Endothelial cell of umbilical vein (primary cell): ENCODE measurements at regions not wholly inside any gene's neighbourhood (a gene's known extent, or its start where the extent isn't known, plus 50 kb on each side); places are given as distances from the start of the nearest gene placed in this dataset.

ENCODE experiments used
- BruUV-seq: library from RNA; stranded (reverse); fragments of 400-500 nt; replicated peaks from 2 replicates; lab custom pipeline; 2021; lab: Mats Ljungman, UMichigan
- CTCF ChIA-PET: fragments of 300-600, 350-600 bp; sonication (Branson Sonifier 250); formaldehyde crosslinking; loops from one replicate; lab custom pipeline; 2021; ENCODE audit warnings: antibody characterized with exemption, inconsistent platforms; lab: Charles Lee
- POLR2A ChIA-PET: fragments of 300-600, 350-600 bp; sonication (Branson Sonifier 250); formaldehyde crosslinking; loops from one replicate; lab custom pipeline; 2021; ENCODE audit warnings: antibody characterized with exemption, inconsistent platforms; lab: Charles Lee
- DNase-seq: peaks from one replicate; pipeline ENCODE4 v3.0.0-alpha.2; 2011; ENCODE audit warnings: low read depth, low spot score
- FAIRE-seq: peaks from 2 replicates; lab custom pipeline; 2011; peaks lifted over from hg19 to GRCh38; lab: Jason Lieb, UNC
- H2AFZ ChIP-seq: 2 replicates; pipeline ENCODE4 v1.6.0; 2012; ENCODE audit warnings: low read depth, low read length, control low read depth, inconsistent platforms
- H3K27ac ChIP-seq: 2 replicates; pipeline ENCODE4 v1.5.1; 2011; ENCODE audit warnings: low read depth, mild to moderate bottlenecking, control low read depth, low read length, moderate library complexity; ENCODE audit not compliant: insufficient read depth
- H3K27me3 ChIP-seq, 2 experiments: 2 replicates each; pipeline versions ENCODE4 v1.6.0 to v1.6.1; 2011; ENCODE audit warnings: low read length in 2 of 2, mixed read lengths in 1 of 2; ENCODE audit not compliant: control insufficient read depth in 2 of 2, insufficient read depth in 2 of 2
- H3K36me3 ChIP-seq, 2 experiments: 2 replicates in 1 of 2; 3 replicates in 1 of 2; pipeline ENCODE4 v1.5.1; 2011; ENCODE audit warnings: low read length in 2 of 2, mild to moderate bottlenecking in 1 of 2, moderate library complexity in 1 of 2; ENCODE audit not compliant: control insufficient read depth in 2 of 2, insufficient read depth in 2 of 2; ENCODE audit errors: extremely low read depth in 1 of 2
- H3K4me1 ChIP-seq: 3 replicates; pipeline ENCODE4 v1.5.1; 2011; ENCODE audit warnings: mild to moderate bottlenecking, low read length; ENCODE audit not compliant: control insufficient read depth, insufficient read depth; ENCODE audit errors: extremely low read depth
- H3K4me2 ChIP-seq: 2 replicates; pipeline ENCODE4 v1.6.1; 2011; ENCODE audit warnings: low read length, control low read depth, mixed read lengths; ENCODE audit not compliant: insufficient read depth
- H3K4me3 ChIP-seq, 3 experiments: fragments of 200-600 bp in 1 of 3; sonication (generic), shearing (Covaris generic) in 1 of 3; replicated peaks in 1 of 3; 2 replicates each; pipeline ENCODE4 v1.5.1; 2011 to 2016; ENCODE audit warnings: control low read depth in 3 of 3, low read length in 3 of 3, mild to moderate bottlenecking in 2 of 3, inconsistent platforms in 1 of 3, low read depth in 1 of 3, moderate library complexity in 1 of 3; ENCODE audit not compliant: insufficient read depth in 1 of 3
- H3K79me2 ChIP-seq: 2 replicates; pipeline ENCODE4 v1.6.0; 2012; ENCODE audit warnings: low read length, inconsistent platforms; ENCODE audit not compliant: control insufficient read depth, insufficient read depth
- H3K9ac ChIP-seq: replicated peaks from 2 replicates; pipeline ENCODE3; 2011; ENCODE audit warnings: low read length, control low read depth; ENCODE audit not compliant: insufficient read depth; ENCODE audit errors: extremely low read depth
- H3K9me1 ChIP-seq: replicated peaks from 3 replicates; pipeline ENCODE4 v1.6.0; 2011; ENCODE audit warnings: mild to moderate bottlenecking, low read length; ENCODE audit not compliant: control insufficient read depth, insufficient read depth; ENCODE audit errors: extremely low read depth
- H3K9me3 ChIP-seq: replicated peaks from 2 replicates; pipeline ENCODE4 v1.5.1; 2012; ENCODE audit warnings: low read length, inconsistent platforms; ENCODE audit not compliant: control insufficient read depth, insufficient read depth
- H4K20me1 ChIP-seq: replicated peaks from 2 replicates; pipeline ENCODE3; 2011; ENCODE audit warnings: mild to moderate bottlenecking, low read length; ENCODE audit not compliant: control insufficient read depth, insufficient read depth; ENCODE audit errors: extremely low read depth
- CTCF ChIP-seq, 2 donors: IDR thresholded peaks; 1 replicate in 1 of 2; 2 replicates in 1 of 2; pipeline ENCODE4 v1.5.1; 2011; ENCODE audit warnings: low read length in 2 of 2, mild to moderate bottlenecking in 2 of 2, moderate library complexity in 2 of 2, control low read depth in 1 of 2, inconsistent platforms in 1 of 2, low read depth in 1 of 2; ENCODE audit not compliant: insufficient read depth in 1 of 2; ENCODE audit errors: extremely low read depth in 1 of 2
- EZH2 ChIP-seq: IDR thresholded peaks from 2 replicates; pipeline ENCODE4 v1.6.1; 2012; ENCODE audit warnings: borderline replicate concordance, low read depth, mild to moderate bottlenecking, moderate library complexity, low read length, inconsistent platforms; ENCODE audit not compliant: severe bottlenecking
- FOS ChIP-seq: IDR thresholded peaks from 2 replicates; pipeline ENCODE4 v1.6.1; 2011; ENCODE audit warnings: mild to moderate bottlenecking, low read length, moderate library complexity, borderline replicate concordance; ENCODE audit not compliant: insufficient read depth
- GATA2 ChIP-seq: IDR thresholded peaks from 2 replicates; pipeline ENCODE4 v1.7.0; 2011; ENCODE audit warnings: low read depth, mild to moderate bottlenecking, moderate library complexity, mixed read lengths, low read length; ENCODE audit not compliant: insufficient read length, insufficient read depth
- JUN ChIP-seq: IDR thresholded peaks from 2 replicates; pipeline ENCODE4 v1.6.1; 2011; ENCODE audit warnings: borderline replicate concordance, low read depth; ENCODE audit not compliant: insufficient read length, insufficient read depth
- MAX ChIP-seq: IDR thresholded peaks from 2 replicates; pipeline ENCODE4 v1.6.1; 2011; ENCODE audit not compliant: insufficient read depth, insufficient read length
- MYC ChIP-seq: IDR thresholded peaks from one replicate; pipeline ENCODE4 v1.6.1; 2011; ENCODE audit warnings: mild to moderate bottlenecking, low read depth, low read length
- POLR2A ChIP-seq: IDR thresholded peaks from 2 replicates; pipeline ENCODE4 v1.6.1; 2012; ENCODE audit warnings: low read depth, mild to moderate bottlenecking, control low read depth, low read length
- POLR2AphosphoS5 ChIP-seq: IDR thresholded peaks from 2 replicates; pipeline ENCODE4 v1.6.1; 2012; ENCODE audit warnings: low read depth, mild to moderate bottlenecking, control low read depth, low read length, moderate library complexity; ENCODE audit not compliant: insufficient read depth
- dilution Hi-C: fragments of 300-500 bp; cut with MboI; formaldehyde crosslinking; loops from one replicate; pipeline ENCODE4 v1.15.0; 2019; ENCODE audit warnings: low sequenced_read_pairs; ENCODE audit not compliant: extremely low pct_ligation_motif_present
- intact Hi-C: fragments of 100-400 bp; cut with micrococcal nuclease; formaldehyde crosslinking; loops from one replicate; pipeline ENCODE4 v1.10.0; 2022

- Histone ChIP-seq H3K9me3 (peaks cover 5% of the 10 kb centered on the region), H3K27me3 (no peaks in the 10 kb centered on the region), H2AFZ (no peak overlapping the region), H3K9me1 (no peaks in the 10 kb centered on the region), H3K9ac (no peak overlapping the region), H3K79me2 (no peaks in the 10 kb centered on the region), H3K4me1 (no peaks in the 10 kb centered on the region), H4K20me1 (no peaks in the 10 kb centered on the region), H3K36me3 (no peaks in the 10 kb centered on the region), H3K4me2 (no peak overlapping the region), H3K27ac (no peak overlapping the region), H3K4me3 (no peak overlapping the region)
- no peak for FAIRE-seq
- no peak for DNase-seq
- POLR2A ChIA-PET = no interaction called here
- CTCF ChIA-PET = no interaction called here
- TF ChIP-seq POLR2AphosphoS5 (no peak), GATA2 (no peak)
- dilution Hi-C loops = no loop called here
- intact Hi-C loops = no loop called here
- no TSS peak for BruUV-seq
These were observed 901.7 kb downstream of the NTRK3 start for GRCh38 chr15:87354661-87355410.

GRCh38 chr15:87349181-87349580, 907.4 kb downstream of the NTRK3 start:
- intact Hi-C loops = no loop called here
- H3K4me3 ChIP-seq = no peak overlapping the region
- POLR2A ChIA-PET = no interaction called here

More at GRCh38 chr15:87349181-87349580, 907.4 kb downstream of the NTRK3 start:
- no peak for TF ChIP-seq MYC
- no peak for TF ChIP-seq MAX
- no peak for TF ChIP-seq EZH2
- TF ChIP-seq GATA2 = no peak
- no peak for TF ChIP-seq JUN
- no peak for TF ChIP-seq POLR2AphosphoS5
- TF ChIP-seq POLR2A = no peak
- no peak for TF ChIP-seq FOS
- TF ChIP-seq CTCF (IDR thresholded peaks at IDR 0.05; ENCODE audit: extremely low read depth in 1 of 2, insufficient read depth in 1 of 2, low read depth in 1 of 2, low read length in 2 of 2) = no peak
- no peaks in the 10 kb centered on the region for H3K9me1 ChIP-seq
- H3K9ac ChIP-seq = no peak overlapping the region
- no peaks in the 10 kb centered on the region for H3K4me1 ChIP-seq
- H3K27me3 ChIP-seq = no peaks in the 10 kb centered on the region
- H4K20me1 ChIP-seq = no peaks in the 10 kb centered on the region
- CTCF ChIA-PET = no interaction called here
- no TSS peak for BruUV-seq
- H3K36me3 ChIP-seq = no peaks in the 10 kb centered on the region
- no peak overlapping the region for H3K4me2 ChIP-seq
- H3K27ac ChIP-seq = no peak overlapping the region
- dilution Hi-C loops = no loop called here
- peaks cover 4% of the 10 kb centered on the region for H3K9me3 ChIP-seq
- DNase-seq = no peak
- no peak overlapping the region for H2AFZ ChIP-seq
- H3K79me2 ChIP-seq = no peaks in the 10 kb centered on the region
- no peak for FAIRE-seq
